ENCODE measurements at regions not wholly inside any gene's neighbourhood (a gene's known extent, or its start where the extent isn't known, plus 50 kb on each side); places are given as distances from the start of the nearest gene placed in this dataset.

GRCh38 chr14:40682131-40682913 is 924.4 kb upstream of the LRFN5 start:
- TF ChIP-seq POLR2A (IDR thresholded peaks at IDR 0.05), result no peak
- TF ChIP-seq, protein P1, sequence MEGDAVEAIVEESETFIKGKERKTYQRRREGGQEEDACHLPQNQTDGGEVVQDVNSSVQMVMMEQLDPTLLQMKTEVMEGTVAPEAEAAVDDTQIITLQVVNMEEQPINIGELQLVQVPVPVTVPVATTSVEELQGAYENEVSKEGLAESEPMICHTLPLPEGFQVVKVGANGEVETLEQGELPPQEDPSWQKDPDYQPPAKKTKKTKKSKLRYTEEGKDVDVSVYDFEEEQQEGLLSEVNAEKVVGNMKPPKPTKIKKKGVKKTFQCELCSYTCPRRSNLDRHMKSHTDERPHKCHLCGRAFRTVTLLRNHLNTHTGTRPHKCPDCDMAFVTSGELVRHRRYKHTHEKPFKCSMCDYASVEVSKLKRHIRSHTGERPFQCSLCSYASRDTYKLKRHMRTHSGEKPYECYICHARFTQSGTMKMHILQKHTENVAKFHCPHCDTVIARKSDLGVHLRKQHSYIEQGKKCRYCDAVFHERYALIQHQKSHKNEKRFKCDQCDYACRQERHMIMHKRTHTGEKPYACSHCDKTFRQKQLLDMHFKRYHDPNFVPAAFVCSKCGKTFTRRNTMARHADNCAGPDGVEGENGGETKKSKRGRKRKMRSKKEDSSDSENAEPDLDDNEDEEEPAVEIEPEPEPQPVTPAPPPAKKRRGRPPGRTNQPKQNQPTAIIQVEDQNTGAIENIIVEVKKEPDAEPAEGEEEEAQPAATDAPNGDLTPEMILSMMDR (IDR thresholded peaks at IDR 0.05), result no peak
- TF ChIP-seq EP300 (IDR thresholded peaks at IDR 0.05), result no peak
- no peak for TF ChIP-seq POLR2AphosphoS5 (IDR thresholded peaks at IDR 0.05)
